Urinary bladder (tissue), 3 donors: ENCODE measurements at regions not wholly inside any gene's neighbourhood (a gene's known extent, or its start where the extent isn't known, plus 50 kb on each side); places are given as distances from the start of the nearest gene placed in this dataset.
"Not testable (repeated sequence)": the region's sequence is repeated elsewhere in the genome, so short reads cannot be mapped to it uniquely, and the experiment has no call there.

Experiments used
- DNase-seq: peaks from one replicate; pipeline ENCODE4 v3.0.0-alpha.2; 2015; ENCODE audit errors: extremely low spot score
- H3K27ac ChIP-seq: one replicate; pipeline ENCODE4 v1.5.1; 2013; ENCODE audit warnings: low read depth, mild to moderate bottlenecking, moderate library complexity
- H3K36me3 ChIP-seq: one replicate; pipeline ENCODE4 v1.6.1; 2013; ENCODE audit warnings: mild to moderate bottlenecking, moderate library complexity; ENCODE audit not compliant: insufficient read depth
- H3K4me1 ChIP-seq: one replicate; pipeline ENCODE4 v1.6.1; 2013; ENCODE audit warnings: mild to moderate bottlenecking, moderate library complexity; ENCODE audit not compliant: insufficient read depth
- H3K4me3 ChIP-seq: one replicate; pipeline ENCODE4 v1.5.1; 2013; ENCODE audit warnings: low read depth, low read length
- WGBS: extraction: QIAGEN DNeasy Blood & Tissue Kit; methylation state at CpG from one replicate; pipeline ENCODE4 v1.1.7; 2013; 5-methylcytosine and 5-hydroxymethylcytosine counted together
- donor health status: healthy with polysubstance abuse.
- donor health status: healthy.

DNA sequence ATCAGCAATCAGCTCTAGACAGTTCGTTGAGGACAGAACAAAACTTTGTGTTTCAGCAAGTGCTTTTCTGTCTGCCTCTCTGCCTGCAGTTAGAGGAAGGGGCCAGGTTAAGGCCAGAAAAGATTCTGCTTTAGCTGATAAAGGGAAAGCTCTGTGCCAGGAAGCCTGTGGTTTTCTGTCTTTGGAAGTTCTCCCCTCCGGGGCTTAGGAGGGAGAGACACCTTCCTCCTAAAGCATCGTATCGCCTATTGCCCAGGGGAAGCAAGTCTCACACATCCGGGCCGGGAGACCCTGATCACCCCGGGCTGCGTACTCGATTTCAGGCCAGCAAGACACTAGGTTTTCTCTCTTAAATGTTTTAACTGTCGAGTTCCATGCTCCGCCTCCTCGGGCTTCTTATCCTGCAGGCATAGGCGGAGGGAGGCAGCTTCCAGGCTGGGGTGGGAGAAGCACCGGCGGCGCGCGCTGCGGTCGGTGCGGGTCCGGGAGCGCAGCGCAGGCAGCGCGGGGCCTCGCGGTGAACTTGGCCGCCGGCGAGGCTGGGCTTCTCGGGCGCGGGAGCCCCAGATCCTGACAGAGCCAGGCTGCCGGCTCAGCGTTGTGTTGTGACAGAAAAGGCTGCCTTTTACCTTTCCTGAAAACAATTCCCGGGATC, 245.4 kb downstream of the BCL2L11 start:
- DNase-seq = not testable (repeated sequence)

DNA sequence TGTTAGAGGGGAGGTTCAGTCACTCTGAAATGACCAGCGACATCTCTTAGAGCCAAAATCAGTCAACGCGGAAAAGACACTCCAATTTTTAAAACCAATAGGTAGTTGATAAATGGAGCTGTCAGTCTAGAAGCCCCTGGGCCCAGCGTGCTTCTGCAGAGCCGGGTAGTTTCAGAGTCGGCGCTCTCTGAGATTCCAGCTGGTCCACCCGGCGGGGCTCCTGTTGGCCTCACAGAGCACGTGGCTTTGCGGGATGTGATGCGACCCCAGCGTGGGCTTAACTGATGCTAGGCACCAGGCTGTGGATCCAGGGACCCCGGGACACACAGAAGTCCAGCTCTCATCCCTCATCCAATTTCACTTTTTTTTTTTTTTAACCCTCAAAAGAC, 245.9 kb downstream of the BCL2L11 start:
- WGBS = 64% methylated on average over 13 of the region's 14 CpGs
- DNase-seq = not testable (repeated sequence)

More for the DNA sequence above, 245.4 kb downstream of the BCL2L11 start:
- not testable (repeated sequence) for H3K27ac ChIP-seq, H3K4me1 ChIP-seq, H3K4me3 ChIP-seq, H3K36me3 ChIP-seq
- 6% methylated on average over 32 of the region's 37 CpGs for WGBS

GRCh38 chr2:111367080-111367479, 246.4 kb downstream of the BCL2L11 start:
- not testable (repeated sequence) for H3K4me3 ChIP-seq, H3K27ac ChIP-seq, H3K4me1 ChIP-seq, DNase-seq, H3K36me3 ChIP-seq
- 88% methylated on average over 3 of the region's 3 CpGs for WGBS

More for the DNA sequence above, 245.9 kb downstream of the BCL2L11 start:
- H3K4me1 ChIP-seq, H3K36me3 ChIP-seq, H3K4me3 ChIP-seq, H3K27ac ChIP-seq: not testable (repeated sequence)

DNA sequence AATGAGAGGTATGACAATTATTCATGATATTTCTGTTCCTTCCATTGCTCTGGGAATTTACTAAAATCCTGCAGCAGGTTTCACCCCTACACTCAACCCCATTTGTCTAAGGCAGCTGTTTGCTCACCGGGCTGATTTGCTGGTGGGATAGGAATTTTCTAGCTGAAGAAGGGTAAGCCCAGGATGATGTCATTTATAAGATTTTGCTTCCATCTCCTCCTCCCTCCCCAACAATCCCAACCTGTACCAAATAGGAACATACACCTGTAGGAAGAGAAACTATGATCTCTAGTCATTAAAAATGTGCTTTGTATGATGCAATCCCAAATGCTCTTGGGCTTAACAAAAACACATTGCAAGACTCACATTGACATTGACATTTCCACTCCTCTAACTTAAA, 247.2 kb downstream of the BCL2L11 start:
- H3K4me1 ChIP-seq, H3K27ac ChIP-seq, H3K36me3 ChIP-seq, DNase-seq, H3K4me3 ChIP-seq: not testable (repeated sequence)
- 91% methylated on average over 1 of the region's 1 CpG for WGBS

DNA sequence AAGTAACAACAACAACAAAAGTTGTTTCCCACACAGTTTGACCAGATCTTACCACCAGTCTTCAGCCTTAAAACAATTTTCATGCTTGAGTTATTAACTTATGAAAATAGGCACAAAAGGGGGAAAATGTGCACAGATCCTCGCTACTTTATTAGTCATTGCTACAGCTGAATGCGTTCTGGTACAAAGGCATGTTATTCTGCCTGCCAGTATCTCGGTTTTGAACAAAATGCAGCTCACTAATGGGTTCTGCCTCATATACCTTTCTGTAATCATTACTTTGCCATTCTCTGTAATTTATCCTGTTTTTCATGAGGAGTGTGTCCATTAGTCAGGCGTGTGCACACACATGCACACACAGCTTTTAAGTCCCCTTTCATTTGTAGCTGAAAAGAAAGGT, 247.6 kb downstream of the BCL2L11 start:
- not testable (repeated sequence) for H3K4me1 ChIP-seq, H3K27ac ChIP-seq, H3K36me3 ChIP-seq, DNase-seq, H3K4me3 ChIP-seq
- no CpG with 5 or more reads among the region's 4 CpGs for WGBS

DNA sequence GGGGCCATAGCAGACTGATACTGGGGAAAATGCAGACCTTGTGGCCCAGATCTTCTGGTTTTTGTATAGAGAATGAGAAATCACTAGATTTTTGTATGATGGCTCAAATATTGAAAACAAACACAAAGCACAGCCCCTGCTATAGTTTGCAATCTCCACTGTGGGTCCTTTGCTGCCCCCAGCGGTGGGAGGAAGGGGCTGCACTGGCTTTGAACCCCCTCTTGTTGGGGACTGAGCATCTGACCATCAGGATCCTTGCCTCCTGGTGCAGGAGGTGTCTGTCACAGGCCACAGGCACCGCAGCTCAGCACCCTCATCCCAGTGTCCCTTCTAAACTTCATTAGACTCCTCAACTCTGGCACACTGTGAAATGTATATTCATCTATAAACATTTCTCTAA, 252.3 kb downstream of the BCL2L11 start:
- not testable (repeated sequence) for H3K27ac ChIP-seq, H3K4me3 ChIP-seq, DNase-seq, H3K36me3 ChIP-seq, H3K4me1 ChIP-seq
- WGBS = no CpG with 5 or more reads among the region's 2 CpGs

- not testable (repeated sequence) for H3K4me1 ChIP-seq, H3K27ac ChIP-seq, DNase-seq, H3K4me3 ChIP-seq, H3K36me3 ChIP-seq
- 90% methylated on average over 5 of the region's 5 CpGs for WGBS
Observed at GRCh38 chr2:111373989-111374388, 253.3 kb downstream of the BCL2L11 start.

- H3K36me3 ChIP-seq, DNase-seq, H3K4me3 ChIP-seq, H3K27ac ChIP-seq, H3K4me1 ChIP-seq: not testable (repeated sequence)
- 97% methylated on average over 2 of the region's 3 CpGs for WGBS
Observed at GRCh38 chr2:111374734-111375133, 254.0 kb downstream of the BCL2L11 start.

- not testable (repeated sequence) for DNase-seq, H3K4me3 ChIP-seq, H3K27ac ChIP-seq, H3K4me1 ChIP-seq, H3K36me3 ChIP-seq
- 93% methylated on average over 8 of the region's 8 CpGs for WGBS
Observed at GRCh38 chr2:111375320-111375883, 254.7 kb downstream of the BCL2L11 start.

- H3K4me3 ChIP-seq, H3K27ac ChIP-seq, DNase-seq, H3K4me1 ChIP-seq, H3K36me3 ChIP-seq: not testable (repeated sequence)
- 74% methylated on average over 3 of the region's 9 CpGs for WGBS
Observed at GRCh38 chr2:111376272-111376970, 255.7 kb downstream of the BCL2L11 start.

DNA sequence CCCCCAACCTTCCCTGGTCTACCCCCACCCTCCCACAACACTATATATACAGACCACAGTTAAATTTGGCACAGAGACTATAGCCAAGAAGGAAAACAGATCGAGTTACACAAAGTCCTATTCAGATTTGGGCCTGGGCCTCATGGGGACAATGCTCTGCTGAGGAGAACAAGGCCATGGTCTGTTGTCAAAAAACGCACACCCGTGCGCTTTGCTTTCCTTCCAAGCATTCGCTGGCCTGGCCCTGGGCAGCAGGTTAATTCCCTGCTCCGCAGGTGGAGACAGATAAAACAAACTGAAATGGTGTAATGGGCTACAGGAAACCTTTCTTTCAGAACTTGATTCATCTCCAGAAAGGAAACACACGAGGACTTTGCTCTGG, 256.2 kb downstream of the BCL2L11 start:
- H3K4me3 ChIP-seq, DNase-seq, H3K36me3 ChIP-seq, H3K4me1 ChIP-seq, H3K27ac ChIP-seq: not testable (repeated sequence)
- 57% methylated on average over 5 of the region's 7 CpGs for WGBS

DNA sequence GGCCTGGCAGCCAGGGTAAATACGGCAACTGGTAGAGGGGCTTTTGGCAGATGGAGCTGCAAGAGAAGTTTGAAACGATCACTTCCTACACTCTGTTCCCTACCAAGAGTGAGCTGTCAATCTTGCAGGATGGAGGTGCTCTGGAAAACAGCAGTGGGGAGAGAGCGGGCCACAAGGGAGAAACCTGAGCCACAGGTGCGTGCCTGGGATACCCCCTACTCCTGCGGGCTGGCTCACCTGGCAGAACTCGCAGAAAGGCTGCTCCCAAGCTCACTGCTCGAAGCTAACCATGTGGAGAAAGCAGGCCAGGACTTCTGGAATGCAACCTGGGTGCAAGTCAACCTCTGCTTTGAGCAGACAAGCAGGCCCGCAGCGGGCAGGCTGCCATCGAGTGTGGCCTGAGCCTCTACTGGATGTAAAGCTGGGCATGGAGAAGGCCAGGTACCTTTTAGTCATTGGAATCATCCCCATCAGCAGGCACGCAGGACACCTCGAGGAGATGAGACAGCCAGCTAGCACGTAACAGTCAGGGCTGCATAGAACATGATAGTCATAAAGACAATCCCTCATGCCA, 256.8 kb downstream of the BCL2L11 start:
- H3K27ac ChIP-seq, H3K4me3 ChIP-seq, DNase-seq, H3K4me1 ChIP-seq, H3K36me3 ChIP-seq: not testable (repeated sequence)
- WGBS = 75% methylated on average over 3 of the region's 13 CpGs

GRCh38 chr2:111378348-111378747, 257.6 kb downstream of the BCL2L11 start:
- not testable (repeated sequence) for H3K27ac ChIP-seq, H3K4me3 ChIP-seq, DNase-seq, H3K36me3 ChIP-seq, H3K4me1 ChIP-seq
- no CpG with 5 or more reads among the region's 3 CpGs for WGBS
